ENCODE measurements at regions not wholly inside any gene's neighbourhood (a gene's known extent, or its start where the extent isn't known, plus 50 kb on each side); places are given as distances from the start of the nearest gene placed in this dataset.

DNA sequence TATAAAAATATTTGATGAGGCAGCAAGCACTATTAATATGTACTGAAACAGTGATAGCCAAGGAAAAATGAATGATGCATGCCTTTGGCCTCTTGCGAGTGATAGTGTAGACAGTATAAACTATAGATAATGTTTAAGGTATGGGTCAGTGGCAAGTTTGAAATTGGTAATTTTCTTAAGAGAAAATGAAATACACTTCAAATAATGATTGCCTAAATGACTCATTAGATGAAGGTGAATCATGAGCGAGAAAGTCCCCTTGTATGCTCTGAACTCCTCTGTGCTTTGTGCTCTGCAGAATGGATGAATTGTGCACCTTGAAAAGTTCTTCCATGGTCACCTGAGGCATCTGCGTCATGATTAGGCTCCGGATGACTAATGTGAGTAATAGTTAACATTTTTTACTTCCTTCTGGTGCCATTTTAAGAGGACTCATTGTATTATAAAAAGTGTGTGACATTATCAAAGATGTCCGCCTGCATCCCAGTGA is 84.9 kb upstream of the RTL1 start:
- ChIA-PET CTCF (no interaction called here), POLR2A (ENCODE audit: low non-redundant PET) (no interaction called here)
- DNase-seq (ENCODE audit: low spot score), result no peak
- H3K27ac ChIP-seq (ENCODE audit: low read depth, low read length, poor library complexity, severe bottlenecking), result no peak overlapping the region
- no peaks in the 10 kb centered on the region for H3K4me1 ChIP-seq (ENCODE audit: insufficient read depth, low read length, poor library complexity, severe bottlenecking)
- no peaks in the 10 kb centered on the region for H3K9me3 ChIP-seq (ENCODE audit: low read depth, low read length, poor library complexity, severe bottlenecking)
- H3K4me3 ChIP-seq (ENCODE audit: low read depth, low read length, poor library complexity, severe bottlenecking), result no peak overlapping the region
- no TSS peak for BruUV-seq (replicated peaks)
- TF ChIP-seq EZH2 (IDR thresholded peaks at IDR 0.05; ENCODE audit: borderline replicate concordance, low read depth, low read length, poor library complexity, severe bottlenecking), result no peak
- TF ChIP-seq, protein P1, sequence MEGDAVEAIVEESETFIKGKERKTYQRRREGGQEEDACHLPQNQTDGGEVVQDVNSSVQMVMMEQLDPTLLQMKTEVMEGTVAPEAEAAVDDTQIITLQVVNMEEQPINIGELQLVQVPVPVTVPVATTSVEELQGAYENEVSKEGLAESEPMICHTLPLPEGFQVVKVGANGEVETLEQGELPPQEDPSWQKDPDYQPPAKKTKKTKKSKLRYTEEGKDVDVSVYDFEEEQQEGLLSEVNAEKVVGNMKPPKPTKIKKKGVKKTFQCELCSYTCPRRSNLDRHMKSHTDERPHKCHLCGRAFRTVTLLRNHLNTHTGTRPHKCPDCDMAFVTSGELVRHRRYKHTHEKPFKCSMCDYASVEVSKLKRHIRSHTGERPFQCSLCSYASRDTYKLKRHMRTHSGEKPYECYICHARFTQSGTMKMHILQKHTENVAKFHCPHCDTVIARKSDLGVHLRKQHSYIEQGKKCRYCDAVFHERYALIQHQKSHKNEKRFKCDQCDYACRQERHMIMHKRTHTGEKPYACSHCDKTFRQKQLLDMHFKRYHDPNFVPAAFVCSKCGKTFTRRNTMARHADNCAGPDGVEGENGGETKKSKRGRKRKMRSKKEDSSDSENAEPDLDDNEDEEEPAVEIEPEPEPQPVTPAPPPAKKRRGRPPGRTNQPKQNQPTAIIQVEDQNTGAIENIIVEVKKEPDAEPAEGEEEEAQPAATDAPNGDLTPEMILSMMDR (conservative IDR thresholded peaks at IDR 0.05; ENCODE audit: low read depth, low read length), result no peak
- intact Hi-C loops (cut with micrococcal nuclease; ENCODE audit: unreplicated experiment), result no loop called here
- no peaks in the 10 kb centered on the region for H3K36me3 ChIP-seq (ENCODE audit: insufficient read depth, low read length, poor library complexity, severe bottlenecking)
- H3K27me3 ChIP-seq (replicated peaks; ENCODE audit: insufficient read depth, low read depth, low read length, poor library complexity), result no peaks in the 10 kb centered on the region

DNA sequence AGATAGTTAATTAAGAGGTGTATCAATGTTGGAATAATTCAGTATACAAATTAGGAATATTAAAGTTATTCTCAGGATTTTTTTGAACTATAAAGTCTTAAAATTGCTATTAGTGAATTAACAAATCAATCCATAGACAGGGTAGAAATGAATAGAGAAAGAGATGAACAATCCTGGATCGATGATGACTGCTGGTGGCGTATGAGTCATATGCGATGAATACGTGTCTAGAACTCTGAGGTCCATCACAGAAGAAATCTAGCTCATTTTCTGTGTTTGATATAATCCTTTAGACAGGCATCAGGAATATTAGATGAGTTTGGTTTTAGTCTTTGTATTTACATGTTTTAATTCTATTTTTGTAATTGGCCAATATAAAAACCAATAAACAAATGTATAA is 85.4 kb upstream of the RTL1 start:
- TF ChIP-seq EZH2 (IDR thresholded peaks at IDR 0.05; ENCODE audit: borderline replicate concordance, low read depth, low read length, poor library complexity, severe bottlenecking), result no peak
- TF ChIP-seq, protein P1 (conservative IDR thresholded peaks at IDR 0.05; ENCODE audit: low read depth, low read length), result no peak
- Histone ChIP-seq H3K36me3 (ENCODE audit: insufficient read depth, low read length, poor library complexity, severe bottlenecking) (no peaks in the 10 kb centered on the region), H3K27me3 (replicated peaks; ENCODE audit: insufficient read depth, low read depth, low read length, poor library complexity) (no peaks in the 10 kb centered on the region), H3K9me3 (ENCODE audit: low read depth, low read length, poor library complexity, severe bottlenecking) (no peaks in the 10 kb centered on the region), H3K27ac (ENCODE audit: low read depth, low read length, poor library complexity, severe bottlenecking) (no peak overlapping the region), H3K4me3 (ENCODE audit: low read depth, low read length, poor library complexity, severe bottlenecking) (no peak overlapping the region), H3K4me1 (ENCODE audit: insufficient read depth, low read length, poor library complexity, severe bottlenecking) (no peaks in the 10 kb centered on the region)
- intact Hi-C loops (cut with micrococcal nuclease; ENCODE audit: unreplicated experiment), result no loop called here
- POLR2A ChIA-PET (ENCODE audit: low non-redundant PET), result no interaction called here
- DNase-seq (ENCODE audit: low spot score), result no peak
- BruUV-seq (replicated peaks), result no TSS peak
- CTCF ChIA-PET, result no interaction called here

DNA sequence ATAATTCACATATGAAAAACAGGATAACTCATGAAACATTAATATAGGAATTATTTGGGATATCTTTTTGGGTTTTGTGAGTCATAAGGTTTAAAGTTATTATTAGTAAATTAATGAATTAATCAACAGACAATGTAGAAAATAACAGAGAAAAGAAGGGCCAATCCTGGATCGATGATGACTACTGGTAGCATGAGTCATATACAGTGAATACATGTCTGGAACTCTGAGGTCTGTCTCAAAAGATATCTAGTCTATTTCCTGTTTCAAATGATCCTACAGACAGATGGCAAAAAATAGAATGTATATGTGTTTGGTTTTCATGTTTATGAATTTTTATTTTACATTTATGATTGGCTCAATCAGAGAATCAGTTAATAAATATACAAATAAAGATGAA is 86.4 kb upstream of the RTL1 start:
- Histone ChIP-seq H3K4me3 (ENCODE audit: low read depth, low read length, poor library complexity, severe bottlenecking) (no peak overlapping the region), H3K27ac (ENCODE audit: low read depth, low read length, poor library complexity, severe bottlenecking) (no peak overlapping the region), H3K36me3 (ENCODE audit: insufficient read depth, low read length, poor library complexity, severe bottlenecking) (no peaks in the 10 kb centered on the region), H3K27me3 (replicated peaks; ENCODE audit: insufficient read depth, low read depth, low read length, poor library complexity) (no peaks in the 10 kb centered on the region), H3K4me1 (ENCODE audit: insufficient read depth, low read length, poor library complexity, severe bottlenecking) (no peaks in the 10 kb centered on the region), H3K9me3 (ENCODE audit: low read depth, low read length, poor library complexity, severe bottlenecking) (no peaks in the 10 kb centered on the region)
- ChIA-PET POLR2A (ENCODE audit: low non-redundant PET) (no interaction called here), CTCF (no interaction called here)
- no peak for DNase-seq (ENCODE audit: low spot score)
- intact Hi-C loops (cut with micrococcal nuclease; ENCODE audit: unreplicated experiment), result no loop called here
- BruUV-seq (replicated peaks), result no TSS peak
- TF ChIP-seq, protein P1 (conservative IDR thresholded peaks at IDR 0.05; ENCODE audit: low read depth, low read length), result no peak
- no peak for TF ChIP-seq EZH2 (IDR thresholded peaks at IDR 0.05; ENCODE audit: borderline replicate concordance, low read depth, low read length, poor library complexity, severe bottlenecking)

All from A673 (cell line).